Heart left ventricle (tissue), 16 donors: ENCODE measurements at regions not wholly inside any gene's neighbourhood (a gene's known extent, or its start where the extent isn't known, plus 50 kb on each side); places are given as distances from the start of the nearest gene placed in this dataset.

Experiments
- ATAC-seq, 4 donors: fragments of 200-7000 bp; cut with Tn5 transposase; one replicate each; pipeline ENCODE4 v1.9.1; 2020 to 2022; ENCODE audit warnings: moderate library complexity in 4 of 4, mild to moderate bottlenecking in 3 of 4, moderate number of reproducible peaks in 1 of 4
- DNase-seq, 5 donors: peaks; one replicate each; pipeline ENCODE4 v3.0.0-alpha.2; 2020
- H3K27ac ChIP-seq, 12 donors: fragments of 200-600 bp; sonication (generic) in 4 of 12; one replicate each; pipeline versions ENCODE4 v1.5.0 to v1.8.0; 2016 to 2022; ENCODE audit warnings: mild to moderate bottlenecking in 2 of 12
- H3K27me3 ChIP-seq, 9 donors: fragments of 200-600 bp; sonication (generic) in 2 of 9; one replicate each; pipeline versions ENCODE4 v1.5.1 to v1.8.0; 2016 to 2022; ENCODE audit warnings: mild to moderate bottlenecking in 3 of 9
- H3K36me3 ChIP-seq, 9 donors: fragments of 200-600 bp; sonication (generic) in 2 of 9; one replicate each; pipeline versions ENCODE4 v1.5.0 to v1.8.0; 2018 to 2022; ENCODE audit warnings: mild to moderate bottlenecking in 2 of 9
- H3K4me1 ChIP-seq, 12 donors: fragments of 200-600 bp; sonication (generic) in 4 of 12; one replicate each; pipeline versions ENCODE4 v1.5.0 to v1.8.0; 2016 to 2022; ENCODE audit warnings: mild to moderate bottlenecking in 3 of 12
- H3K4me3 ChIP-seq, 12 donors: fragments of 200-600 bp; sonication (generic) in 4 of 12; one replicate each; pipeline versions ENCODE4 v1.5.0 to v1.8.0; 2017 to 2022; ENCODE audit warnings: mild to moderate bottlenecking in 9 of 12, moderate library complexity in 4 of 12
- H3K9me3 ChIP-seq, 12 donors: fragments of 200-600 bp; sonication (generic) in 4 of 12; one replicate each; pipeline versions ENCODE4 v1.5.0 to v1.8.0; 2016 to 2022; ENCODE audit warnings: mild to moderate bottlenecking in 1 of 12
- CTCF ChIP-seq, 12 donors: fragments of 200-600 bp; sonication (generic) in 4 of 12; IDR thresholded peaks; one replicate each; pipeline versions ENCODE4 v1.5.0 to v1.8.0; 2018 to 2022; ENCODE audit warnings: antibody characterized with exemption in 12 of 12, mild to moderate bottlenecking in 5 of 12
- POLR2A ChIP-seq, 2 donors: fragments of 450-650 bp; IDR thresholded peaks; one replicate each; pipeline ENCODE4 v1.6.1; 2017; ENCODE audit warnings: antibody characterized with exemption in 2 of 2, mild to moderate bottlenecking in 2 of 2, moderate library complexity in 2 of 2
- WGBS, 4 donors: extraction: QIAGEN DNeasy Blood & Tissue Kit in 2 of 4; methylation state at CpG; one replicate each; pipeline versions ENCODE4 v1.1.5 to v1.1.7; 2013 to 2018; 5-methylcytosine and 5-hydroxymethylcytosine counted together
- intact Hi-C, 10 donors: fragments of 100-400 bp; cut with DNase I; formaldehyde crosslinking; loops; one replicate each; pipeline versions ENCODE4 v1.11.1 to v1.14.2; 2022
- donor health status: ischemic (EF 13 %, LVEDD 7.1; RV severe dilation, severe dysfunction).
- donor health status: healthy with polysubstance abuse.
- donor health status: DM: no; HTN: yes; CAD: no.
- donor health status: DM: no; HTN: no; CAD: no.
- donor health status: ischemic (EF 25% LVEDD 6.9; RV normal size, moderate dysfunction).
- donor health status: ischemic (EF 25% LVEDD 5.7; RV mildly dilated, moderate dysfunction).
- donor health status: healthy.
- donor health status: DM: yes; HTN: yes; CAD: no.
- donor health status: ischemic (EF 35%, LVEDD 5.7; RV mildly dilated, moderate dysfunction).
- donor health status: nonischemic (EF 11% LVEDD 7.7; RV severe dilation, severe dysfunction).
- donor health status: DM: yes; HTN: yes; CAD: no.
- donor health status: PGD.
- donor health status: ischemic (EF 29% LVEDD 5.4; RV normal size, mild dysfunction).
- donor health status: nonischemic (EF 23%, LVEDD 6.1; RV moderate dilation, normal function).

GRCh38 chr9:89982016-89982415 is 377.2 kb downstream of the GADD45G start:
- H3K4me3 ChIP-seq: no peak overlapping the region
- intact Hi-C loops: no loop called here
- H3K27me3 ChIP-seq: peaks cover 0 to 4% (median 0%) of the 10 kb centered on the region in 9 donors
- no peaks in the 10 kb centered on the region for H3K9me3 ChIP-seq
- no peak overlapping the region for H3K27ac ChIP-seq
- 77 to 95% (median 91%) methylated on average over 3 of the region's 3 CpGs for WGBS, 4 donors
- H3K36me3 ChIP-seq: no peaks in the 10 kb centered on the region
- no peak for ATAC-seq
- peaks cover 0 to 8% (median 0%) of the 10 kb centered on the region in 12 donors for H3K4me1 ChIP-seq
- TF ChIP-seq CTCF (IDR thresholded peaks at IDR 0.05): no peak
- TF ChIP-seq POLR2A (IDR thresholded peaks at IDR 0.05): no peak
- no peak for DNase-seq

GRCh38 chr9:89983411-89983810 is 378.6 kb downstream of the GADD45G start:
- DNase-seq (no peak), ATAC-seq (no peak)
- Histone ChIP-seq H3K4me3 (no peak overlapping the region), H3K36me3 (no peaks in the 10 kb centered on the region), H3K27me3 (peaks cover 0 to 4% (median 0%) of the 10 kb centered on the region in 9 donors), H3K9me3 (no peaks in the 10 kb centered on the region), H3K27ac (no peak overlapping the region), H3K4me1 (peaks cover 0 to 5% (median 2%) of the 10 kb centered on the region in 12 donors)
- intact Hi-C loops: no loop called here
- no peak for TF ChIP-seq POLR2A (IDR thresholded peaks at IDR 0.05)
- no peak for TF ChIP-seq CTCF (IDR thresholded peaks at IDR 0.05)
- 80 to 83% (median 82%) methylated on average over 3 of the region's 3 CpGs for WGBS, 4 donors

GRCh38 chr9:89984214-89984613 is 379.4 kb downstream of the GADD45G start:
- peaks cover 0 to 13% (median 6%) of the 10 kb centered on the region in 12 donors for H3K4me1 ChIP-seq
- ATAC-seq (no peak), DNase-seq (no peak)
- no peaks in the 10 kb centered on the region for H3K36me3 ChIP-seq
- H3K27me3 ChIP-seq: peaks cover 0 to 4% (median 0%) of the 10 kb centered on the region in 9 donors
- intact Hi-C loops: no loop called here
- 65 to 75% (median 68%) methylated on average over 1 of the region's 1 CpG for WGBS, 4 donors
- TF ChIP-seq POLR2A (IDR thresholded peaks at IDR 0.05) (no peak), CTCF (IDR thresholded peaks at IDR 0.05) (no peak)
- no peak overlapping the region for H3K4me3 ChIP-seq
- H3K27ac ChIP-seq: no peak overlapping the region
- no peaks in the 10 kb centered on the region for H3K9me3 ChIP-seq

- DNase-seq: no peak
- intact Hi-C loops: no loop called here
- ATAC-seq: no peak
- H3K36me3 ChIP-seq: no peaks in the 10 kb centered on the region
- no peaks in the 10 kb centered on the region for H3K9me3 ChIP-seq
- H3K27me3 ChIP-seq: peaks cover 0 to 4% (median 0%) of the 10 kb centered on the region in 9 donors
- TF ChIP-seq CTCF (IDR thresholded peaks at IDR 0.05): no peak
- TF ChIP-seq POLR2A (IDR thresholded peaks at IDR 0.05): no peak
- H3K4me1 ChIP-seq: peaks cover 0 to 16% (median 6%) of the 10 kb centered on the region in 12 donors
- H3K4me3 ChIP-seq: no peak overlapping the region
- 86 to 98% (median 97%) methylated on average over 2 of the region's 2 CpGs for WGBS, 4 donors
- no peak overlapping the region for H3K27ac ChIP-seq
Measured at GRCh38 chr9:89985068-89985467, 380.3 kb downstream of the GADD45G start.
